Ovary (tissue), 3 donors: ENCODE measurements at regions not wholly inside any gene's neighbourhood (a gene's known extent, or its start where the extent isn't known, plus 50 kb on each side); places are given as distances from the start of the nearest gene placed in this dataset.

Experiments used
- EP300 ChIP-seq: sonication (generic); formaldehyde crosslinking; IDR thresholded peaks from one replicate; pipeline ENCODE4 v1.6.1; 2017; ENCODE audit warnings: antibody characterized with exemption
- POLR2A ChIP-seq: fragments of 450-650 bp; IDR thresholded peaks from one replicate; pipeline ENCODE4 v1.6.1; 2017; ENCODE audit warnings: antibody characterized with exemption, mild to moderate bottlenecking, moderate library complexity
- TF ChIP-seq, protein P1 (sequence below), 3 donors: fragments of 450-650 bp in 2 of 3; fragments of 200-600 bp in 1 of 3; IDR thresholded peaks; one replicate each; pipeline versions ENCODE4 v1.5.1 to v1.8.0; 2016 to 2022; ENCODE audit warnings: antibody characterized with exemption in 3 of 3, mild to moderate bottlenecking in 1 of 3
- donor health status: DM: no; HTN: no; CAD: no.

DNA sequence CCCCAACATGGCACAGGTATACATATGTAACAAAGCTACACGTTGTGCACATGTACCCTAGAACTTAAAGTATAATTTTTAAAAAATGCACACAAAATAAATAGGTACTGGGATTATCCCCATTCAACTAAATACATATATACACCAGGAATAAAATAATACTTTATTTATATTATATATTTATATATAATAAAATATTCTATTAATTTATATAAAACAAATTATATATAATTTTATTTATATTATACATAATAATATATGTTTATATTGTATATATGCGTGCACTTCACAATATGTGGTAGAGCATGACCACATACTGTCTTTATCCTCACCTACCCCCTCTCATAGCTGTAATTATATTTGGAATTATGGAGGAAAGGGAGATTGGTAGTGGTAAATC lies 119.1 kb upstream of the TMEM260 start:
- TF ChIP-seq, protein P1, sequence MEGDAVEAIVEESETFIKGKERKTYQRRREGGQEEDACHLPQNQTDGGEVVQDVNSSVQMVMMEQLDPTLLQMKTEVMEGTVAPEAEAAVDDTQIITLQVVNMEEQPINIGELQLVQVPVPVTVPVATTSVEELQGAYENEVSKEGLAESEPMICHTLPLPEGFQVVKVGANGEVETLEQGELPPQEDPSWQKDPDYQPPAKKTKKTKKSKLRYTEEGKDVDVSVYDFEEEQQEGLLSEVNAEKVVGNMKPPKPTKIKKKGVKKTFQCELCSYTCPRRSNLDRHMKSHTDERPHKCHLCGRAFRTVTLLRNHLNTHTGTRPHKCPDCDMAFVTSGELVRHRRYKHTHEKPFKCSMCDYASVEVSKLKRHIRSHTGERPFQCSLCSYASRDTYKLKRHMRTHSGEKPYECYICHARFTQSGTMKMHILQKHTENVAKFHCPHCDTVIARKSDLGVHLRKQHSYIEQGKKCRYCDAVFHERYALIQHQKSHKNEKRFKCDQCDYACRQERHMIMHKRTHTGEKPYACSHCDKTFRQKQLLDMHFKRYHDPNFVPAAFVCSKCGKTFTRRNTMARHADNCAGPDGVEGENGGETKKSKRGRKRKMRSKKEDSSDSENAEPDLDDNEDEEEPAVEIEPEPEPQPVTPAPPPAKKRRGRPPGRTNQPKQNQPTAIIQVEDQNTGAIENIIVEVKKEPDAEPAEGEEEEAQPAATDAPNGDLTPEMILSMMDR (IDR thresholded peaks at IDR 0.05), result no peak
- TF ChIP-seq POLR2A (no peak), EP300 (no peak)
